Caki2 (cell line): ENCODE measurements at regions not wholly inside any gene's neighbourhood (a gene's known extent, or its start where the extent isn't known, plus 50 kb on each side); places are given as distances from the start of the nearest gene placed in this dataset.
"Not testable (repeated sequence)": the region's sequence is repeated elsewhere in the genome, so short reads cannot be mapped to it uniquely, and the experiment has no call there.

Source experiments
- DNase-seq: peaks from one replicate; pipeline ENCODE4 v3.0.0-alpha.2; 2015; ENCODE audit warnings: low read depth
- in situ Hi-C: cut with HindIII; loops from 2 replicates; pipeline ENCODE4 v1.10.0; 2016; ENCODE audit warnings: low sequenced_read_pairs, low pct_unique_long_range_greater_than_20kb, mixed read lengths

- no peak for DNase-seq
- in situ Hi-C loops, result no loop called here
These were observed 1050.6 kb upstream of the ALCAM start for GRCh38 chr3:104316118-104316517.

- DNase-seq, result peak; percentile 3
- in situ Hi-C loops, result no loop called here
These were observed 1043.5 kb upstream of the ALCAM start for GRCh38 chr3:104323226-104323625.

GRCh38 chr3:104347291-104347690 is 1019.4 kb upstream of the ALCAM start:
- no peak for DNase-seq
- in situ Hi-C loops, result no loop called here

- in situ Hi-C loops, result no loop called here
- no peak for DNase-seq
These were observed 1016.9 kb upstream of the ALCAM start for GRCh38 chr3:104349836-104350235.

- no peak for DNase-seq
- in situ Hi-C loops, result no loop called here
These were observed 1012.8 kb upstream of the ALCAM start for GRCh38 chr3:104353951-104354350.

GRCh38 chr3:104359546-104359945 is 1007.2 kb upstream of the ALCAM start:
- in situ Hi-C loops, result no loop called here
- peak; percentile 85 for DNase-seq

GRCh38 chr3:104360038-104360437 is 1006.7 kb upstream of the ALCAM start:
- DNase-seq, result no peak
- in situ Hi-C loops, result no loop called here

- DNase-seq, in situ Hi-C loops: not testable (repeated sequence)
These were observed 1005.0 kb upstream of the ALCAM start for GRCh38 chr3:104361748-104362147.

- in situ Hi-C loops, result no loop called here
- DNase-seq, result no peak
These were observed 1004.4 kb upstream of the ALCAM start for GRCh38 chr3:104362319-104362718.

- in situ Hi-C loops, result no loop called here
- DNase-seq, result no peak
These were observed 999.7 kb upstream of the ALCAM start for GRCh38 chr3:104367000-104367399.

- no peak for DNase-seq
- in situ Hi-C loops, result no loop called here
These were observed 997.9 kb upstream of the ALCAM start for GRCh38 chr3:104368760-104369159.

- in situ Hi-C loops, result no loop called here
- DNase-seq, result no peak
These were observed 981.3 kb upstream of the ALCAM start for GRCh38 chr3:104385421-104385820.

GRCh38 chr3:104388619-104389018 is 978.1 kb upstream of the ALCAM start:
- in situ Hi-C loops, result no loop called here
- DNase-seq, result no peak

GRCh38 chr3:104392327-104392726 is 974.4 kb upstream of the ALCAM start:
- no peak for DNase-seq
- in situ Hi-C loops, result no loop called here

GRCh38 chr3:104396974-104397669 is 969.6 kb upstream of the ALCAM start:
- peak; percentile 36 for DNase-seq
- in situ Hi-C loops, result no loop called here

GRCh38 chr3:104397713-104398112 is 969.0 kb upstream of the ALCAM start:
- in situ Hi-C loops, result no loop called here
- no peak for DNase-seq

- in situ Hi-C loops, result no loop called here
These were observed 963.8 kb upstream of the ALCAM start for GRCh38 chr3:104402902-104403301.

GRCh38 chr3:104411757-104412156 is 955.0 kb upstream of the ALCAM start:
- in situ Hi-C loops, result no loop called here
- no peak for DNase-seq

More at GRCh38 chr3:104402902-104403301, 963.8 kb upstream of the ALCAM start:
- DNase-seq, result no peak

- no peak for DNase-seq
- in situ Hi-C loops, result no loop called here
These were observed 953.8 kb upstream of the ALCAM start for GRCh38 chr3:104412608-104413580.
